SK-MEL-5 (cell line): ENCODE measurements at regions not wholly inside any gene's neighbourhood (a gene's known extent, or its start where the extent isn't known, plus 50 kb on each side); places are given as distances from the start of the nearest gene placed in this dataset.
"Not testable (repeated sequence)": the region's sequence is repeated elsewhere in the genome, so short reads cannot be mapped to it uniquely, and the experiment has no call there.

Experiments
- DNase-seq: peaks from one replicate; pipeline ENCODE4 v3.0.0-alpha.2; 2016; ENCODE audit warnings: low read depth, low spot score
- in situ Hi-C: cut with HindIII; loops from 2 replicates; pipeline ENCODE4 v1.10.0; 2016; ENCODE audit warnings: low sequenced_read_pairs, high pct_unique_total_duplicates, low pct_unique_long_range_greater_than_20kb

- DNase-seq, in situ Hi-C loops: not testable (repeated sequence)
Observed at GRCh38 chr7:76971201-76971600, 61.0 kb downstream of the SPDYE17 start.

GRCh38 chr7:76969892-76970291 is 62.3 kb downstream of the SPDYE17 start:
- in situ Hi-C loops, DNase-seq: not testable (repeated sequence)

GRCh38 chr7:76965731-76966548 is 66.2 kb downstream of the SPDYE17 start:
- DNase-seq, in situ Hi-C loops: not testable (repeated sequence)

GRCh38 chr7:76964050-76964449 is 68.1 kb downstream of the SPDYE17 start:
- DNase-seq, in situ Hi-C loops: not testable (repeated sequence)

GRCh38 chr7:76963061-76963460 is 69.1 kb downstream of the SPDYE17 start:
- DNase-seq, in situ Hi-C loops: not testable (repeated sequence)

- DNase-seq, in situ Hi-C loops: not testable (repeated sequence)
Observed at GRCh38 chr7:76960400-76960986, 71.7 kb downstream of the SPDYE17 start.

- in situ Hi-C loops, DNase-seq: not testable (repeated sequence)
Observed at GRCh38 chr7:76959573-76960399, 72.4 kb downstream of the SPDYE17 start.

- in situ Hi-C loops = not testable (repeated sequence)
Observed at GRCh38 chr7:76956531-76956930, 75.6 kb downstream of the SPDYE17 start.

GRCh38 chr7:76955124-76955523 is 77.0 kb downstream of the SPDYE17 start:
- in situ Hi-C loops = not testable (repeated sequence)

More at GRCh38 chr7:76956531-76956930, 75.6 kb downstream of the SPDYE17 start:
- not testable (repeated sequence) for DNase-seq

GRCh38 chr7:76944603-76945002 is 87.6 kb downstream of the SPDYE17 start:
- DNase-seq, in situ Hi-C loops: not testable (repeated sequence)

More at GRCh38 chr7:76955124-76955523, 77.0 kb downstream of the SPDYE17 start:
- not testable (repeated sequence) for DNase-seq

GRCh38 chr7:76941809-76942765 is 90.1 kb downstream of the SPDYE17 start:
- DNase-seq, in situ Hi-C loops: not testable (repeated sequence)

GRCh38 chr7:76937781-76938180 is 94.4 kb downstream of the SPDYE17 start:
- in situ Hi-C loops, DNase-seq: not testable (repeated sequence)

- in situ Hi-C loops, DNase-seq: not testable (repeated sequence)
Observed at GRCh38 chr7:76937330-76937729, 94.8 kb downstream of the SPDYE17 start.

- in situ Hi-C loops, DNase-seq: not testable (repeated sequence)
Observed at GRCh38 chr7:76936346-76936745, 95.8 kb downstream of the SPDYE17 start.

- in situ Hi-C loops, DNase-seq: not testable (repeated sequence)
Observed at GRCh38 chr7:76934711-76935110, 97.5 kb downstream of the SPDYE17 start.

GRCh38 chr7:76932957-76933356 is 99.2 kb downstream of the SPDYE17 start:
- in situ Hi-C loops, DNase-seq: not testable (repeated sequence)

- in situ Hi-C loops, DNase-seq: not testable (repeated sequence)
Observed at GRCh38 chr7:76931441-76931840, 100.7 kb downstream of the SPDYE17 start.
